ENCODE measurements at regions not wholly inside any gene's neighbourhood (a gene's known extent, or its start where the extent isn't known, plus 50 kb on each side); places are given as distances from the start of the nearest gene placed in this dataset.

GRCh38 chrX:2147928-2148327 lies 352.8 kb downstream of the DHRSX start:
- Histone ChIP-seq H3K27ac (no peak overlapping the region), H3K36me3 (ENCODE audit: insufficient read depth in 1 of 2, low read depth in 1 of 2) (no peaks in the 10 kb centered on the region), H3K9me3 (peaks cover 19% of the 10 kb centered on the region), H3K4me1 (no peaks in the 10 kb centered on the region), H3K4me3 (no peak overlapping the region), H3K27me3 (ENCODE audit: insufficient read depth in 3 of 3, low read length in 2 of 3) (no peaks in the 10 kb centered on the region)
- 54 to 66% (median 62%) methylated on average over 3 of the region's 3 CpGs for WGBS, 3 donors
- intact Hi-C loops (cut with DNase I): no loop called here
- no peak for DNase-seq
- no peak for TF ChIP-seq CTCF (IDR thresholded peaks at IDR 0.05)
- no peak for ATAC-seq

GRCh38 chrX:2145692-2146367 lies 354.9 kb downstream of the DHRSX start:
- H3K27ac ChIP-seq: no peak overlapping the region
- no peaks in the 10 kb centered on the region for H3K36me3 ChIP-seq (ENCODE audit: insufficient read depth in 1 of 2, low read depth in 1 of 2)
- 51 to 63% (median 58%) methylated on average over 14 of the region's 14 CpGs for WGBS, 3 donors
- H3K4me1 ChIP-seq: no peaks in the 10 kb centered on the region
- intact Hi-C loops (cut with DNase I): no loop called here
- DNase-seq (no peak), ATAC-seq (peak in 1 of 4 donors; percentile 74)
- H3K27me3 ChIP-seq (ENCODE audit: insufficient read depth in 3 of 3, low read length in 2 of 3): no peaks in the 10 kb centered on the region
- no peak for TF ChIP-seq CTCF (IDR thresholded peaks at IDR 0.05)
- no peak overlapping the region for H3K4me3 ChIP-seq
- H3K9me3 ChIP-seq: peaks cover 19% of the 10 kb centered on the region

- no peak overlapping the region for H3K27ac ChIP-seq
- no peaks in the 10 kb centered on the region for H3K9me3 ChIP-seq
- no peaks in the 10 kb centered on the region for H3K27me3 ChIP-seq (ENCODE audit: insufficient read depth in 3 of 3, low read length in 2 of 3)
- no peaks in the 10 kb centered on the region for H3K36me3 ChIP-seq (ENCODE audit: insufficient read depth in 1 of 2, low read depth in 1 of 2)
- DNase-seq: no peak
- no peak for TF ChIP-seq CTCF (IDR thresholded peaks at IDR 0.05)
- 96 to 97% (median 97%) methylated on average over 4 of the region's 4 CpGs for WGBS, 3 donors
- no peaks in the 10 kb centered on the region for H3K4me1 ChIP-seq
- intact Hi-C loops (cut with DNase I): no loop called here
- ATAC-seq: no peak
- no peak overlapping the region for H3K4me3 ChIP-seq
Measured at GRCh38 chrX:2137882-2138281, 362.9 kb downstream of the DHRSX start.

- Histone ChIP-seq H3K36me3 (ENCODE audit: insufficient read depth in 1 of 2, low read depth in 1 of 2) (no peaks in the 10 kb centered on the region), H3K27me3 (ENCODE audit: insufficient read depth in 3 of 3, low read length in 2 of 3) (no peaks in the 10 kb centered on the region), H3K27ac (no peak overlapping the region), H3K4me1 (no peaks in the 10 kb centered on the region), H3K9me3 (no peaks in the 10 kb centered on the region), H3K4me3 (no peak overlapping the region)
- no peak for TF ChIP-seq CTCF (IDR thresholded peaks at IDR 0.05)
- ATAC-seq: no peak
- 94 to 98% (median 97%) methylated on average over 2 of the region's 2 CpGs for WGBS, 3 donors
- no peak for DNase-seq
- intact Hi-C loops (cut with DNase I): no loop called here
Measured at GRCh38 chrX:2136848-2137247, 363.9 kb downstream of the DHRSX start.

DNA sequence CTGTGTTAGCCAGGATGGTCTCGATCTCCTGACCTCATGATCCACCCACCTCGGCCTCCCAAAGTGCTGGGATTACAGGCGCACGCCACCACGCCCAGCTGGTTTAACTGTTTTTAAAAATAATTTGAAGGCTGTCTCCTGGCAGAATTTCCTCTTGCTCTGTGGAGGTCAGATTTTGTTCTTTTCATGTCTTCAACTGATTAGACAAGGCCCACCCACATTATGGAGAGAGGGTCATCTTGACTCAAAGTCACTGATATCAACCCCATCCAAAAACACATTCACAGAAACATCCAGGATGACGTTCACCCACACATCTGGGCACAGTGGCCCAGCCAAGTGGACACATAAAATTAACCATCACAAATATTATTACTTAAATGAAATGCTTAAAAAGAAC lies 365.4 kb downstream of the DHRSX start:
- no peaks in the 10 kb centered on the region for H3K4me1 ChIP-seq
- 81 to 87% (median 85%) methylated on average over 6 of the region's 6 CpGs for WGBS, 3 donors
- no peaks in the 10 kb centered on the region for H3K9me3 ChIP-seq
- H3K27ac ChIP-seq: no peak overlapping the region
- intact Hi-C loops (cut with DNase I): no loop called here
- no peak overlapping the region for H3K4me3 ChIP-seq
- no peaks in the 10 kb centered on the region for H3K27me3 ChIP-seq (ENCODE audit: insufficient read depth in 3 of 3, low read length in 2 of 3)
- no peak for ATAC-seq
- H3K36me3 ChIP-seq (ENCODE audit: insufficient read depth in 1 of 2, low read depth in 1 of 2): no peaks in the 10 kb centered on the region
- no peak for DNase-seq
- no peak for TF ChIP-seq CTCF (IDR thresholded peaks at IDR 0.05)

Data from psoas muscle (tissue), 7 donors.